NCI-H2107 treated with DMSO at 0.1 percent for 48 hours (cell line): ENCODE measurements at regions not wholly inside any gene's neighbourhood (a gene's known extent, or its start where the extent isn't known, plus 50 kb on each side); places are given as distances from the start of the nearest gene placed in this dataset.

ENCODE experiments used
- DNase-seq: peaks from one replicate; lab custom pipeline; 2025; ENCODE audit not compliant: unreplicated experiment; lab: John Stamatoyannopoulos, UW

DNA sequence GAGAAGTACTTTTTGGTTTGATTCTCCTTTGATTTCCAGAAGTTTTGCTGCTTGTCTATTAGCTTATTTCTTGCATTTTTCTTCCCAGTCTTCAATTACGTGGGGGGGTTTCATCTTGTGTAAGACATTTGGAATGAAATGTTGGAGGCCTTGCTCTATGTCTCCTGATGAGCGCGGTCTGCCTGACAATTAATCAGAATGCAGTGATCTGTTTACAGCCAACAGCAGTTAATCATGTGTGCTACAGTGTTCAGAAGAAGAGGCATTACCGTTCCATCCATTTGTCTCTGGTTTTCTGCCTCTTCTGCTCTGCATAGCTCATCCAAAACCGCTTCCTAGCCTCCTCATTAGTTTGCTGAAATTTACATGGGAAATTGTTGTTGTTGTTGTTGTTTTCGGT, 134.4 kb upstream of the ST6GAL2 start:
- DNase-seq = no peak

GRCh38 chr2:107024269-107024668, 138.3 kb upstream of the ST6GAL2 start:
- DNase-seq = no peak

GRCh38 chr2:107025291-107025857, 139.4 kb upstream of the ST6GAL2 start:
- no peak for DNase-seq

GRCh38 chr2:107025869-107026380, 140.0 kb upstream of the ST6GAL2 start:
- DNase-seq = no peak

DNA sequence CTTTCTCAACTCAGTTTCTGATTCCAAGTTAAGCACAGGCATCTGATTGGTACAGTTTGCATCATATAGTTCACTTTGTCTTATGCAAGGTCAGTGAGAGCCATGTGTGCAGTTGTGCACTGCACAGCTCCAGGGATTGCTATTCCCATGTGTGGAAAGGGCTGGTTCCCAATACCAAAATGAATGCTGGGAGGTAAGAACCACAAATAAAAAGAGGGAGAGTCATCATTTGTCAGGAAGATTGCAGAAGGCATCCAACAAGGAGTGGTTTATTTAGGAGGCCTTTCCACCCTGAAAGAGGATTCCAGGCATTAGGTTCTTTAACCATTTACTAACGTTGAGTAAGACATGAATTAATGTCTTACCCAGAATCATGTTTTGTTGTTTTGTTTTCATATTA, 141.2 kb upstream of the ST6GAL2 start:
- DNase-seq = no peak

- no peak for DNase-seq
Measured at GRCh38 chr2:107027810-107028209, 141.8 kb upstream of the ST6GAL2 start.

DNA sequence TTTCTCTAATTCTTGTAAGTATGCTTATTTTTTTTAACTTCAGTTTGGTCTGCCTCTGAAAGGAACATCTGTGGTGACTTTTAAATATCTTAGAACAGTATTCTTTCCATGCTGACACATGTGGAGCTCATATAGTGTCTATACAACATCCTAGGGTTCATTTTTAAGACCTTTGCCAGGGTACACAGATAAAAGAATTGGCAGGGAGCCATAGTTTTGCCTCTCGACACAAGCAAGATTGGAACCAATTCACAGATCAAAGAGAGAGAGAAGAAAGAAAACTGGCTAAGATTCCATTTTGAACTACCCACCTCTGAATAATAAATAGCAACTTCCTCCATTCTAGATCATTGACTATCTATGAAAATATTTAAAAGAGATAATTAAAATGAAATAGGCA, 142.7 kb upstream of the ST6GAL2 start:
- no peak for DNase-seq

- DNase-seq = no peak
Measured at GRCh38 chr2:107036293-107036692, 150.3 kb upstream of the ST6GAL2 start.

DNA sequence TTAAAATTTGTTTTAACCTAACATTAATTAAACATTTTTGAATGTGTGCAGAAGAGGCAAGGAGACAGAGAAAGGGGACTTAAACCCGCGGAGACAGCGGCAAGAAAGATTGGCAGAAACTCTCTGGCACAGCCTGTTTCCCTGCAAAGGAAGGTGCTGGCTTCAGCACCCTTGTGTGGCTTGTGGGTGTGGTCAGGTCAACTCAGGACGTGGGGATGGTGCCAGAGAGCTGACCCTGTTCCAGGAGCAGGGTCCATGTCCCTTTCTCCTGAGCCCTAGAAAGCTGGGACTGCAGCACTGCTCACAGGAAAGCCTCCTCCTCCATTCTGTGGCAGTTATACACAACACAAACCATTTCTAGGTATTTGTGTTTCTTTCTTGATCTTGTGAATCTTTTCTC, 176.2 kb upstream of the ST6GAL2 start:
- DNase-seq = no peak

- no peak for DNase-seq
Measured at GRCh38 chr2:107062599-107063220, 176.7 kb upstream of the ST6GAL2 start.

GRCh38 chr2:107063228-107063627, 177.3 kb upstream of the ST6GAL2 start:
- DNase-seq = no peak

GRCh38 chr2:107064750-107065149, 178.8 kb upstream of the ST6GAL2 start:
- DNase-seq = no peak

- DNase-seq = no peak
Measured at GRCh38 chr2:107068069-107068916, 182.3 kb upstream of the ST6GAL2 start.

DNA sequence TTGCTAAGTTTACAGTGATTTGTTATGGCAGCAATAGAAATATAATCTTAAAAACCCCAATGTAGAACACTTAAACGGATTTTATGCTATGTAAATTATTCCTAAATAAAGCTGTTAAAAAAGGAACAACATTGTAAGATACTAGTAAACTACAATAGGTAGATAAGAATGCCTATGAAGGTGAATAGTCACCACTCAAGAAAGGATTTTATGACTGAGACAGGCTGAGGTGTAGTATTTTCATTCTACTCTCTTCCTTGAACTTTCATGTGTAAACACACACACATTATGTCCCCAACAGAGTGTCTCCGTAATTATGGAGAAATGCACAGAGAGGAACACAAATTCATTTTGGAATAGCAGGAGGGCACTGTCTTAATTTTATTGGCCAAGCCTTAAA, 183.9 kb upstream of the ST6GAL2 start:
- DNase-seq = no peak

GRCh38 chr2:107072150-107072940, 186.4 kb upstream of the ST6GAL2 start:
- no peak for DNase-seq

- DNase-seq = no peak
Measured at GRCh38 chr2:107078584-107078983, 192.6 kb upstream of the ST6GAL2 start.

DNA sequence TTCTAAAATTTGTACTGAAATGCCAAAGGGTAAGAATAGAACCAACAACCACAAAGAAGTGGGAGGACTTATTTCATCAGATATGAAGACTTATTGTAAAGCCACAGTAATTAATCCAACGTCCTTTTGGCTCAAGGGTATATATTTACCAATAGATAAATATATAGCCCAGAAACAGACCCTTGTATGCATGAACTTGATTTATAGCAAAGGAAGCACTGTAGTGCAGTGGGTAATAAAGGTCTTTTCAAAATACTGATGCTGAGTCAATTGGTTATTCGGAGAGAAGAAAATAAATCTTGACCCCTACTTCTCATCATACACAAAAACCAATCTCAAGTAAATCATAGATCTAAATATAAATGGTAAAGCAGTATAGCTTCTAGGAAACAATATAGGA, 200.5 kb upstream of the ST6GAL2 start:
- no peak for DNase-seq

- DNase-seq = no peak
Measured at GRCh38 chr2:107088156-107088555, 202.2 kb upstream of the ST6GAL2 start.

DNA sequence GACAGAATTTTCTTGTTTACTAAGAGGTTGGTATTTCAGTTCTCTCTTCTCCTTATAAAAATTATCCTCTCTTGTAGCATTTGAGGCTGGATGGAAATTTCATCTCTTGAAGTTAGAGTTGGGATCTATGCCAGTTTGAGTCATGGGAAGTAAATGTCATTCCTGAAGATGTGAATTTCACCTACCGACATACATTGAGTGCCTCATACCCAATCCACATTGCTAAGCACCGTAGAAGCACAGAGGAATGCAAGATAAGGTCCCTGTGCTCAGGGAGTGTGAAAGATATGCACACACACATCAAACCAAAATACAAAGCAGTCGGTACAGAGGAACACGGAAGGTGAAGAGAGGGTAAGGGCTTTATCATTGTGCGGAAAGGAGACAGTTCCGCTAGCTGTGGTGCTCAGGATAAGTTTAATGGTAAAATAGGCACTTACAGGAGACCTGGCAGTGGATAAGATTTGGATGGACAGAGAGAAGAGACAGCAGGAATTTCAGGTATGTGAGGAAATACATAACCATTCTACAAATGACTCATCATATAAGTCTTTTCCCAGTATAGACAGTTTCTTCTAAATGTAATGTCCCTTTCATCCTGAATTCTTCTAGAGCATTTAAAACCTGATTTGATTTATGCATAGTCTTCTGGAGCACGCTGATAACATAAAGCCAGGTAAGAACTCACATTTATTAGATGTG, 205.3 kb upstream of the ST6GAL2 start:
- no peak for DNase-seq

GRCh38 chr2:107093426-107093957, 207.5 kb upstream of the ST6GAL2 start:
- DNase-seq = no peak
